HG03175 (cell line): ENCODE measurements at regions not wholly inside any gene's neighbourhood (a gene's known extent, or its start where the extent isn't known, plus 50 kb on each side); places are given as distances from the start of the nearest gene placed in this dataset.

ENCODE experiments used
- ATAC-seq: cut with Tn5 transposase; IDR thresholded peaks from one replicate; pipeline ENCODE4 v1.9.1; 2021; ENCODE audit warnings: mild to moderate bottlenecking, moderate library complexity; ENCODE audit not compliant: unreplicated experiment

- no peak for ATAC-seq
These were observed 327.6 kb downstream of the FGF9 start for GRCh38 chr13:21998279-21998990.

- no peak for ATAC-seq
These were observed 328.8 kb downstream of the FGF9 start for GRCh38 chr13:21999666-22000065.

- no peak for ATAC-seq
These were observed 329.3 kb downstream of the FGF9 start for GRCh38 chr13:22000191-22000590.

- no peak for ATAC-seq
These were observed 330.5 kb downstream of the FGF9 start for GRCh38 chr13:22001336-22001735.

- ATAC-seq: no peak
These were observed 332.0 kb downstream of the FGF9 start for GRCh38 chr13:22002893-22003292.

- no peak for ATAC-seq
These were observed 338.6 kb downstream of the FGF9 start for GRCh38 chr13:22009500-22009899.

GRCh38 chr13:22009937-22010336 is 339.1 kb downstream of the FGF9 start:
- no peak for ATAC-seq

- ATAC-seq: no peak
These were observed 341.8 kb downstream of the FGF9 start for GRCh38 chr13:22012686-22013085.

- ATAC-seq: no peak
These were observed 343.6 kb downstream of the FGF9 start for GRCh38 chr13:22014469-22014868.

GRCh38 chr13:22017226-22017625 is 346.4 kb downstream of the FGF9 start:
- ATAC-seq: peak; percentile 98

GRCh38 chr13:22018076-22018835 is 347.4 kb downstream of the FGF9 start:
- ATAC-seq: no peak

GRCh38 chr13:22018836-22019210 is 347.9 kb downstream of the FGF9 start:
- ATAC-seq: no peak

- no peak for ATAC-seq
These were observed 353.6 kb downstream of the FGF9 start for GRCh38 chr13:22024381-22024994.

- ATAC-seq: no peak
These were observed 356.7 kb downstream of the FGF9 start for GRCh38 chr13:22027566-22027965.

- no peak for ATAC-seq
These were observed 358.0 kb downstream of the FGF9 start for GRCh38 chr13:22028831-22029230.

GRCh38 chr13:22030321-22030720 is 359.4 kb downstream of the FGF9 start:
- no peak for ATAC-seq

GRCh38 chr13:22031702-22032286 is 360.9 kb downstream of the FGF9 start:
- ATAC-seq: no peak

GRCh38 chr13:22032905-22033304 is 362.0 kb downstream of the FGF9 start:
- ATAC-seq: no peak

GRCh38 chr13:22039961-22040360 is 369.1 kb downstream of the FGF9 start:
- no peak for ATAC-seq

- no peak for ATAC-seq
These were observed 370.0 kb downstream of the FGF9 start for GRCh38 chr13:22040810-22041364.

GRCh38 chr13:22041741-22042140 is 370.9 kb downstream of the FGF9 start:
- no peak for ATAC-seq
